ENCODE measurements at regions not wholly inside any gene's neighbourhood (a gene's known extent, or its start where the extent isn't known, plus 50 kb on each side); places are given as distances from the start of the nearest gene placed in this dataset.

- Histone ChIP-seq H3K4me1 (ENCODE audit: insufficient read depth, low read length, severe bottlenecking) (no peaks in the 10 kb centered on the region), H3K79me2 (ENCODE audit: insufficient read depth, low read length) (no peaks in the 10 kb centered on the region), H3K9me3 (ENCODE audit: low read length) (no peaks in the 10 kb centered on the region), H3K4me3 (ENCODE audit: low read depth, low read length, poor library complexity, severe bottlenecking) (no peak overlapping the region), H3K36me3 (ENCODE audit: insufficient read depth, low read length) (no peaks in the 10 kb centered on the region), H3K4me2 (ENCODE audit: low read length) (no peak overlapping the region), H3K9me2 (ENCODE audit: low read depth, low read length) (no peaks in the 10 kb centered on the region), H3F3A (ENCODE audit: insufficient read depth, low read length) (no peaks in the 10 kb centered on the region), H2AFZ (ENCODE audit: low read length) (no peak overlapping the region), H4K20me1 (ENCODE audit: insufficient read depth, low read length) (no peaks in the 10 kb centered on the region), H3K9ac (ENCODE audit: low read length) (no peak overlapping the region), H3K27ac (ENCODE audit: low read depth, low read length, poor library complexity, severe bottlenecking) (no peak overlapping the region), H3K27me3 (ENCODE audit: insufficient read depth, low read length) (no peaks in the 10 kb centered on the region)
- no peak for TF ChIP-seq EZH2 (IDR thresholded peaks at IDR 0.05; ENCODE audit: borderline replicate concordance, low read length)
- TF ChIP-seq, protein P1, sequence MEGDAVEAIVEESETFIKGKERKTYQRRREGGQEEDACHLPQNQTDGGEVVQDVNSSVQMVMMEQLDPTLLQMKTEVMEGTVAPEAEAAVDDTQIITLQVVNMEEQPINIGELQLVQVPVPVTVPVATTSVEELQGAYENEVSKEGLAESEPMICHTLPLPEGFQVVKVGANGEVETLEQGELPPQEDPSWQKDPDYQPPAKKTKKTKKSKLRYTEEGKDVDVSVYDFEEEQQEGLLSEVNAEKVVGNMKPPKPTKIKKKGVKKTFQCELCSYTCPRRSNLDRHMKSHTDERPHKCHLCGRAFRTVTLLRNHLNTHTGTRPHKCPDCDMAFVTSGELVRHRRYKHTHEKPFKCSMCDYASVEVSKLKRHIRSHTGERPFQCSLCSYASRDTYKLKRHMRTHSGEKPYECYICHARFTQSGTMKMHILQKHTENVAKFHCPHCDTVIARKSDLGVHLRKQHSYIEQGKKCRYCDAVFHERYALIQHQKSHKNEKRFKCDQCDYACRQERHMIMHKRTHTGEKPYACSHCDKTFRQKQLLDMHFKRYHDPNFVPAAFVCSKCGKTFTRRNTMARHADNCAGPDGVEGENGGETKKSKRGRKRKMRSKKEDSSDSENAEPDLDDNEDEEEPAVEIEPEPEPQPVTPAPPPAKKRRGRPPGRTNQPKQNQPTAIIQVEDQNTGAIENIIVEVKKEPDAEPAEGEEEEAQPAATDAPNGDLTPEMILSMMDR (IDR thresholded peaks at IDR 0.05; ENCODE audit: low read length): no peak
Observed at GRCh38 chr7:125467996-125468854, 538.6 kb upstream of the POT1 start.

DNA sequence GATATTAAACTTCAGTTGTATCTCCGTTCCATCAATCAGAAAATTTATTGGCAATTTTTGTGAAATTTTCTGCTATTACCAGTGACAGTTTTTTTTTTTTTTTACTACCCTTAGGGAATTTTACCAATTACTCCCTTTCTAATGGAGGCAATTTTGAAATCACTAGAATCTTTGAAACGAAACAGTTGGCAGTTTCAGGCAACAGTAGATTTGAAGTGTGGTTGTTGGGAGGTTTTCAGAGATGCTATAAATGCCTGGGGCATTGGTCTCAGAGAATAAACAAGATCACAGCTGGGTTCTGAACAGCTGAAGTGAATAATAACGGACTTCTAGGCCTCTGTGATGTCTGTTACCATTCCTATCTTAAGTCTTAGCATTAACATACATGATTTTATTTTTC, 535.9 kb upstream of the POT1 start:
- Histone ChIP-seq H3K4me3 (ENCODE audit: low read depth, low read length, poor library complexity, severe bottlenecking) (no peak overlapping the region), H3F3A (ENCODE audit: insufficient read depth, low read length) (no peaks in the 10 kb centered on the region), H3K79me2 (ENCODE audit: insufficient read depth, low read length) (no peaks in the 10 kb centered on the region), H3K36me3 (ENCODE audit: insufficient read depth, low read length) (no peaks in the 10 kb centered on the region), H3K27me3 (ENCODE audit: insufficient read depth, low read length) (no peaks in the 10 kb centered on the region), H3K9me3 (ENCODE audit: low read length) (no peaks in the 10 kb centered on the region), H3K4me2 (ENCODE audit: low read length) (no peak overlapping the region), H3K4me1 (ENCODE audit: insufficient read depth, low read length, severe bottlenecking) (no peaks in the 10 kb centered on the region), H3K27ac (ENCODE audit: low read depth, low read length, poor library complexity, severe bottlenecking) (no peak overlapping the region), H4K20me1 (ENCODE audit: insufficient read depth, low read length) (no peaks in the 10 kb centered on the region), H2AFZ (ENCODE audit: low read length) (no peak overlapping the region), H3K9ac (ENCODE audit: low read length) (no peak overlapping the region), H3K9me2 (ENCODE audit: low read depth, low read length) (no peaks in the 10 kb centered on the region)
- TF ChIP-seq, protein P1 (IDR thresholded peaks at IDR 0.05; ENCODE audit: low read length): no peak
- no peak for TF ChIP-seq EZH2 (IDR thresholded peaks at IDR 0.05; ENCODE audit: borderline replicate concordance, low read length)

- H3K4me3 ChIP-seq (ENCODE audit: low read depth, low read length, poor library complexity, severe bottlenecking): no peak overlapping the region
- peaks cover 8% of the 10 kb centered on the region; the same call in 1 of the 2 replicates for H3K9me3 ChIP-seq (ENCODE audit: low read length)
- H3K4me1 ChIP-seq (ENCODE audit: insufficient read depth, low read length, severe bottlenecking): no peaks in the 10 kb centered on the region
- no peaks in the 10 kb centered on the region for H3K27me3 ChIP-seq (ENCODE audit: insufficient read depth, low read length)
- H3K9ac ChIP-seq (ENCODE audit: low read length): no peak overlapping the region
- H3K79me2 ChIP-seq (ENCODE audit: insufficient read depth, low read length): no peaks in the 10 kb centered on the region
- H3K27ac ChIP-seq (ENCODE audit: low read depth, low read length, poor library complexity, severe bottlenecking): no peak overlapping the region
- no peaks in the 10 kb centered on the region for H3K9me2 ChIP-seq (ENCODE audit: low read depth, low read length)
- H3F3A ChIP-seq (ENCODE audit: insufficient read depth, low read length): no peaks in the 10 kb centered on the region
- H3K36me3 ChIP-seq (ENCODE audit: insufficient read depth, low read length): no peaks in the 10 kb centered on the region
- no peak overlapping the region for H3K4me2 ChIP-seq (ENCODE audit: low read length)
- no peaks in the 10 kb centered on the region for H4K20me1 ChIP-seq (ENCODE audit: insufficient read depth, low read length)
- TF ChIP-seq, protein P1 (IDR thresholded peaks at IDR 0.05; ENCODE audit: low read length): no peak
- TF ChIP-seq EZH2 (IDR thresholded peaks at IDR 0.05; ENCODE audit: borderline replicate concordance, low read length): no peak
- no peak overlapping the region for H2AFZ ChIP-seq (ENCODE audit: low read length)
Observed at GRCh38 chr7:125462615-125463014, 533.0 kb upstream of the POT1 start.

All from OCI-LY1 (cell line).